Activated CD8-positive, alpha-beta memory T cell treated with anti-CD3 and anti-CD28 coated beads, Interleukin-2, amount 50 U/mL, for 24 hours (primary cell): ENCODE measurements at regions not wholly inside any gene's neighbourhood (a gene's known extent, or its start where the extent isn't known, plus 50 kb on each side); places are given as distances from the start of the nearest gene placed in this dataset.
A peak's percentile ranks its signal among the peaks of the same experiment; 100 is the strongest.
"Not testable (repeated sequence)": the region's sequence is repeated elsewhere in the genome, so short reads cannot be mapped to it uniquely, and the experiment has no call there.

Source experiments
- DNase-seq: peaks from one replicate; pipeline ENCODE4 v3.0.0-alpha.2; 2020; ENCODE audit errors: extremely low read depth

- not testable (repeated sequence) for DNase-seq
Observed at GRCh38 chr7:73244782-73245311, 63.8 kb downstream of the NSUN5 start.

GRCh38 chr7:73234994-73235717 lies 73.5 kb downstream of the NSUN5 start:
- DNase-seq: peak; percentile 66

- DNase-seq: not testable (repeated sequence)
Observed at GRCh38 chr7:73225745-73226144, 82.9 kb downstream of the NSUN5 start.

- DNase-seq: not testable (repeated sequence)
Observed at GRCh38 chr7:73221724-73222123, 86.9 kb downstream of the NSUN5 start.

GRCh38 chr7:73220766-73221370 lies 87.8 kb downstream of the NSUN5 start:
- not testable (repeated sequence) for DNase-seq

- DNase-seq: not testable (repeated sequence)
Observed at GRCh38 chr7:73220357-73220756, 88.3 kb downstream of the NSUN5 start.

- not testable (repeated sequence) for DNase-seq
Observed at GRCh38 chr7:73218802-73219201, 89.8 kb downstream of the NSUN5 start.

GRCh38 chr7:73216046-73216675 lies 92.5 kb downstream of the NSUN5 start:
- DNase-seq: not testable (repeated sequence)

- not testable (repeated sequence) for DNase-seq
Observed at GRCh38 chr7:73215232-73215631, 93.4 kb downstream of the NSUN5 start.

GRCh38 chr7:73214471-73214870 lies 94.2 kb downstream of the NSUN5 start:
- DNase-seq: not testable (repeated sequence)

- DNase-seq: not testable (repeated sequence)
Observed at GRCh38 chr7:73213076-73213475, 95.5 kb downstream of the NSUN5 start.

GRCh38 chr7:73205594-73205993 lies 103.0 kb downstream of the NSUN5 start:
- DNase-seq: not testable (repeated sequence)

- DNase-seq: not testable (repeated sequence)
Observed at GRCh38 chr7:73204898-73205297, 103.7 kb downstream of the NSUN5 start.

GRCh38 chr7:73203312-73203711 lies 105.3 kb downstream of the NSUN5 start:
- not testable (repeated sequence) for DNase-seq

GRCh38 chr7:73201264-73201663 lies 107.4 kb downstream of the NSUN5 start:
- not testable (repeated sequence) for DNase-seq

GRCh38 chr7:73200518-73201099 lies 108.0 kb downstream of the NSUN5 start:
- not testable (repeated sequence) for DNase-seq

GRCh38 chr7:73193991-73194390 lies 108.2 kb upstream of the SPDYE9 start:
- not testable (repeated sequence) for DNase-seq

GRCh38 chr7:73190483-73191155 lies 104.8 kb upstream of the SPDYE9 start:
- DNase-seq: not testable (repeated sequence)

- not testable (repeated sequence) for DNase-seq
Observed at GRCh38 chr7:73188287-73188686, 102.4 kb upstream of the SPDYE9 start.

- not testable (repeated sequence) for DNase-seq
Observed at GRCh38 chr7:73186589-73187309, 100.9 kb upstream of the SPDYE9 start.

- DNase-seq: not testable (repeated sequence)
Observed at GRCh38 chr7:73176813-73177212, 91.0 kb upstream of the SPDYE9 start.
